GM10266 (cell line): ENCODE measurements at regions not wholly inside any gene's neighbourhood (a gene's known extent, or its start where the extent isn't known, plus 50 kb on each side); places are given as distances from the start of the nearest gene placed in this dataset.

ENCODE experiments used
- DNase-seq: peaks from one replicate; pipeline ENCODE4 v3.0.0; 2012; ENCODE audit errors: extremely low spot score
- CTCF ChIP-seq: IDR thresholded peaks from 2 replicates; pipeline ENCODE4 v1.5.1; 2012; ENCODE audit warnings: mild to moderate bottlenecking, low read depth; ENCODE audit not compliant: control insufficient read depth, insufficient read depth; ENCODE audit errors: missing control alignments

DNA sequence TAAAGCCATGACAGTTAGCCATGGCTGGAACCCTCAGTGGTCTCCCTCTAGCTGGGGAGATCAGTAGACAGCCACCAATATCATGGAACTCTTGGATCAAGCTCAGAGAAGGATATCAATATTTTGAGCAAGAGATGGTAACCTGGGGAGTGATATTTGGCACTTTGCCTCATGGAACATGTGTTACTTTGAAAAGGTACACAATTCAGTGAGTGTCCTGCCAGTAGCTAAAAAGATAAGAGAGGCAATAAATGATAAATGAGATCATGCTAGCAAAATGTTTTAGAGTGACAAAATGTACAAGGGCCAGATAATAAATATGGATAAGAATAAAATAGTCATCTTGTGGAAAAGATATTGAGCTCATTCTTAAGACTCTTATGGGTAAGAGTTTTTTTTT lies 1618.7 kb downstream of the OLFM4 start:
- DNase-seq: no peak
- no peak for TF ChIP-seq CTCF

DNA sequence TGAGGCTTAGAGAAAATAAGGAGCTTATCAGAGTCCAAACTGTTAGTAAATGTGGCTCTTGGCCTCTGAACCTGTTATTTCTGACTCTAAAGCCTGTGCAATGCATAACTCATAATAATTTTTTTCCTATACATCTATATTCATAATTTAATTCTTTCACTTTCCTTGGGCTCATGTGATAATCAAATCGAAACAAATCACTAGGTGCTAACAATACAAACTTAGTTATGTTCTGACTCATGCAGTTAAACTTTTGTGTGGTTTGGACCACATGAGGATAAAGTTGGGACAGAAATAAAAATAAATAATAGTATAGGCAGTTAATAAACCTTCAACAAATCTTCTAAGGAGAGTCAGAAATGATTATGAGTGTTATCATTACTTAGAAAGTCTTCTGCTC lies 1629.0 kb downstream of the OLFM4 start:
- DNase-seq: no peak
- TF ChIP-seq CTCF: no peak

DNA sequence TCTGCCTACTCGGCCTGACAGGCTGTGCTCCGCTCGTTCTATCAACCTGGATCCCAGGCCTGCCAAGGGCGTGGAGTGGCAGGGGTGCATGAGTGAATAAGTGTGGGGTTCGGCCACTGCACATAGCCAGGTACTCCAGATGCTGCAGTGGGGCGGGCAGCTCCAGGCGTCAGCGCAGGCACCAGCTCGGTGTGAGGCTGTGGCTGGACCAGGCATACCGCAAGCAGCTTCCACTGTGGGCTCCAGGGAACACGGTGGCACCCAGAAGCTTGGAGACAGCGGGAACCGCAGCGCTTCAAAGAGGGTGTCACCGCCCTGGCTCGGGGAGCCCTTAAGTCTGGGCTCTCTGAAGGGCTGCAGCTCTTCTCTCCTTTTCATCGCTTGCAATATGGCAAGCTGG lies 1630.2 kb downstream of the OLFM4 start:
- no peak for DNase-seq
- TF ChIP-seq CTCF: no peak

DNA sequence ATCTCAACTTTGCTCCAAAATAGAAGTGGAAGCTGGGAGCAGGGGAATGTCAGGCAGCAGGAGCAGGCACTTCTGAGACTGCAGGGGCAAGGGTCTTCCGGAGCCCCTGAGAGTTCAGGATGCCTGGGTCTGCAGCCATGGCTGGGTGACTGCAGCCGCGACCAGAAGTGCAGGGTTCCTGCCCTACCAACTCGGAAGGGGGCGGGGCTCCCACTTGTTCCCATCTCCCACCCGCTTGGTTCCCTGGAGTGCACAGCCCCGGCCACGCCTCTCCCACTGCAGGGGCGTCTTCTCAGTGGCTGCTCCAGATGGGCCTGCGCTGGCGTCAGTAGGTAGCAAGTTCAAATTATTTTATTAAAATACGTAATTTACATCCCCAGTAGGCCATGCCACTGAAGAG lies 1631.7 kb downstream of the OLFM4 start:
- TF ChIP-seq CTCF: no peak
- DNase-seq: no peak

- DNase-seq: no peak
- no peak for TF ChIP-seq CTCF
Measured at GRCh38 chr13:54676526-54677113, 1648.0 kb downstream of the OLFM4 start.

GRCh38 chr13:54682184-54682583 lies 1653.6 kb downstream of the OLFM4 start:
- TF ChIP-seq CTCF: no peak
- no peak for DNase-seq

DNA sequence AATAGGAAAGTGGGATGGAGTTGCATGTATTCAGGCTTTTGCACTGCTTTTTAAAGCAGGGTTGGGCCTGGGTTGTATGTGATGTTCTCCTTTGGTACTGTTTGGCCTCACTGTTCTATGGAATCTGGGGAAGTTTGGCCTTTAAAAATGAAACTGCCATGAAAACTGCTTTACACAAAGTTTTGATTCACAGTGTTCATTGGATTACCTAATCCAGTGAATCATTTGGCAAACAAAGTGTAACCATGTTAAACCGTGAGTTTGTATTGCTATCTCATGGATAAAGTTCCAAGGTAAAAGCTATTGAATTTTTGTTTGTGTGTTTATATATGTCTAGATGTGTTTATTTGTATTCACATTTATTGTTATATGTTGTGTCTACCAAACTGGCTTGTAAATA lies 1658.6 kb downstream of the OLFM4 start:
- no peak for DNase-seq
- no peak for TF ChIP-seq CTCF

GRCh38 chr13:54699831-54700230 lies 1671.2 kb downstream of the OLFM4 start:
- DNase-seq: no peak
- no peak for TF ChIP-seq CTCF
